ENCODE measurements at regions not wholly inside any gene's neighbourhood (a gene's known extent, or its start where the extent isn't known, plus 50 kb on each side); places are given as distances from the start of the nearest gene placed in this dataset.

DNA sequence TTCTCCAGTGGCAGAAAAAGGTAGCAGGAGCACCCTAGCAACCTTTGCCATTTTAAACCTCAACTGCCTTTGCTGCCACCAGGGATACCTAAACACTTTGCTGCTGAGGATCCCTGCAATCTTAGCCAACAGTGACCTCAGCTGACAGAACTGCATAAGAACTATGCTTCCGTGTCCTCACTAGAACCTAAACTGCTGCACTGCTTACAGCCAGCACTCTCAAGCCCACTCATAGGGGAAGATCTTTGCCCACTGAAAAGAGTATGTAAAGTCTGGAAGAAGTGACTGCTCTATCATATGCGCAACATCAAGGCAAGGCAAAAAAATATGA lies 270.0 kb upstream of the PCDH20 start:
- CTCF ChIA-PET: no interaction called here
- no peak overlapping the region for H3K27ac ChIP-seq (ENCODE audit: insufficient read depth, low read depth, low read length)
- dilution Hi-C loops (cut with MboI; ENCODE audit: extremely low pct_ligation_motif_present, low sequenced_read_pairs): no loop called here
- no peaks in the 10 kb centered on the region for H3K9me1 ChIP-seq (replicated peaks; ENCODE audit: control insufficient read depth, extremely low read depth, insufficient read depth, low read length)
- FAIRE-seq (no peak), DNase-seq (ENCODE audit: low read depth, low spot score) (no peak)
- H3K36me3 ChIP-seq (ENCODE audit: control insufficient read depth in 2 of 2, extremely low read depth in 1 of 2, insufficient read depth in 2 of 2, low read length in 2 of 2): no peaks in the 10 kb centered on the region
- BruUV-seq (replicated peaks): no TSS peak
- no peaks in the 10 kb centered on the region for H3K9me3 ChIP-seq (replicated peaks; ENCODE audit: control insufficient read depth, insufficient read depth, low read length)
- intact Hi-C loops (cut with micrococcal nuclease): no loop called here
- no peak overlapping the region for H3K4me2 ChIP-seq (ENCODE audit: insufficient read depth, low read length)
- H3K9ac ChIP-seq (replicated peaks; ENCODE audit: extremely low read depth, insufficient read depth, low read length): no peak overlapping the region
- H3K79me2 ChIP-seq (ENCODE audit: control insufficient read depth, insufficient read depth, low read length): no peaks in the 10 kb centered on the region
- no peak overlapping the region for H3K4me3 ChIP-seq (replicated peaks in 1 of 3; ENCODE audit: insufficient read depth in 1 of 3, low read depth in 1 of 3, low read length in 3 of 3)
- H2AFZ ChIP-seq (ENCODE audit: low read depth, low read length): no peak overlapping the region
- POLR2A ChIA-PET: no interaction called here
- no peaks in the 10 kb centered on the region for H3K4me1 ChIP-seq (ENCODE audit: control insufficient read depth, extremely low read depth, insufficient read depth, low read length)
- no peaks in the 10 kb centered on the region for H3K27me3 ChIP-seq (ENCODE audit: control insufficient read depth in 2 of 2, insufficient read depth in 2 of 2, low read length in 2 of 2)
- H4K20me1 ChIP-seq (replicated peaks; ENCODE audit: control insufficient read depth, extremely low read depth, insufficient read depth, low read length): no peaks in the 10 kb centered on the region
- TF ChIP-seq MYC (IDR thresholded peaks at IDR 0.05; ENCODE audit: low read depth, low read length): no peak
- TF ChIP-seq, protein P1, sequence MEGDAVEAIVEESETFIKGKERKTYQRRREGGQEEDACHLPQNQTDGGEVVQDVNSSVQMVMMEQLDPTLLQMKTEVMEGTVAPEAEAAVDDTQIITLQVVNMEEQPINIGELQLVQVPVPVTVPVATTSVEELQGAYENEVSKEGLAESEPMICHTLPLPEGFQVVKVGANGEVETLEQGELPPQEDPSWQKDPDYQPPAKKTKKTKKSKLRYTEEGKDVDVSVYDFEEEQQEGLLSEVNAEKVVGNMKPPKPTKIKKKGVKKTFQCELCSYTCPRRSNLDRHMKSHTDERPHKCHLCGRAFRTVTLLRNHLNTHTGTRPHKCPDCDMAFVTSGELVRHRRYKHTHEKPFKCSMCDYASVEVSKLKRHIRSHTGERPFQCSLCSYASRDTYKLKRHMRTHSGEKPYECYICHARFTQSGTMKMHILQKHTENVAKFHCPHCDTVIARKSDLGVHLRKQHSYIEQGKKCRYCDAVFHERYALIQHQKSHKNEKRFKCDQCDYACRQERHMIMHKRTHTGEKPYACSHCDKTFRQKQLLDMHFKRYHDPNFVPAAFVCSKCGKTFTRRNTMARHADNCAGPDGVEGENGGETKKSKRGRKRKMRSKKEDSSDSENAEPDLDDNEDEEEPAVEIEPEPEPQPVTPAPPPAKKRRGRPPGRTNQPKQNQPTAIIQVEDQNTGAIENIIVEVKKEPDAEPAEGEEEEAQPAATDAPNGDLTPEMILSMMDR (IDR thresholded peaks at IDR 0.05; ENCODE audit: extremely low read depth in 1 of 2, insufficient read depth in 1 of 2, low read depth in 1 of 2, low read length in 2 of 2): no peak
- TF ChIP-seq, protein P2, sequence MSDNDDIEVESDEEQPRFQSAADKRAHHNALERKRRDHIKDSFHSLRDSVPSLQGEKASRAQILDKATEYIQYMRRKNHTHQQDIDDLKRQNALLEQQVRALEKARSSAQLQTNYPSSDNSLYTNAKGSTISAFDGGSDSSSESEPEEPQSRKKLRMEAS (IDR thresholded peaks at IDR 0.05; ENCODE audit: insufficient read depth, insufficient read length): no peak
- no peak for TF ChIP-seq POLR2AphosphoS5 (IDR thresholded peaks at IDR 0.05; ENCODE audit: insufficient read depth, low read depth, low read length)
- no peak for TF ChIP-seq JUN (IDR thresholded peaks at IDR 0.05; ENCODE audit: borderline replicate concordance, insufficient read depth, insufficient read length, low read depth)
- TF ChIP-seq EZH2 (IDR thresholded peaks at IDR 0.05; ENCODE audit: borderline replicate concordance, low read depth, low read length, severe bottlenecking): no peak
- TF ChIP-seq GATA2 (IDR thresholded peaks at IDR 0.05; ENCODE audit: insufficient read depth, insufficient read length, low read depth, low read length): no peak
- no peak for TF ChIP-seq FOS (IDR thresholded peaks at IDR 0.05; ENCODE audit: borderline replicate concordance, insufficient read depth, low read length)
- no peak for TF ChIP-seq POLR2A (IDR thresholded peaks at IDR 0.05; ENCODE audit: low read depth, low read length)

Data from endothelial cell of umbilical vein (primary cell).